Body of pancreas (tissue), 4 donors: ENCODE measurements at regions not wholly inside any gene's neighbourhood (a gene's known extent, or its start where the extent isn't known, plus 50 kb on each side); places are given as distances from the start of the nearest gene placed in this dataset.
"Not testable (repeated sequence)": the region's sequence is repeated elsewhere in the genome, so short reads cannot be mapped to it uniquely, and the experiment has no call there.

Source experiments
- ATAC-seq: fragments of 150-250 bp; one replicate; pipeline ENCODE4 v1.9.1; 2016
- DNase-seq, 4 donors: peaks; one replicate each; pipeline ENCODE4 v3.0.0-alpha.2; 2019
- H3K27ac ChIP-seq, 4 donors: fragments of 200-600 bp; sonication (generic); 1 replicate in 3 of 4; 2 replicates in 1 of 4; pipeline versions ENCODE4 v1.5.1 to v1.6.1; 2016 to 2019; ENCODE audit warnings: mild to moderate bottlenecking in 1 of 4, mixed read lengths in 1 of 4, moderate library complexity in 1 of 4
- H3K27me3 ChIP-seq, 2 donors: fragments of 200-600 bp; sonication (generic); one replicate each; pipeline ENCODE4 v1.6.0; 2016; ENCODE audit warnings: mild to moderate bottlenecking in 1 of 2
- H3K36me3 ChIP-seq, 2 donors: fragments of 200-600 bp; sonication (generic); replicated peaks in 1 of 2; 2 replicates each; pipeline ENCODE4 v1.5.1; 2016; ENCODE audit warnings: low read depth in 2 of 2; ENCODE audit not compliant: insufficient read depth in 1 of 2
- H3K4me1 ChIP-seq: fragments of 200-600 bp; sonication (generic); one replicate; pipeline ENCODE4 v1.6.0; 2016
- H3K4me3 ChIP-seq, 2 donors: fragments of 200-600 bp; sonication (generic); 1 replicate in 1 of 2; 2 replicates in 1 of 2; pipeline ENCODE4 v1.5.1; 2016 to 2019
- H3K9me3 ChIP-seq, 3 donors: fragments of 200-600 bp; sonication (generic); 1 replicate in 2 of 3; 2 replicates in 1 of 3; pipeline ENCODE4 v1.5.1; 2016
- POLR2A ChIP-seq, 3 donors: fragments of 450-650 bp; IDR thresholded peaks; one replicate each; pipeline ENCODE4 v1.6.1; 2016; ENCODE audit warnings: antibody characterized with exemption in 3 of 3, mild to moderate bottlenecking in 2 of 3
- WGBS, 2 donors: methylation state at CpG; one replicate each; pipeline ENCODE4 v1.1.5; 2017; 5-methylcytosine and 5-hydroxymethylcytosine counted together
- intact Hi-C: fragments of 100-400 bp; cut with DNase I; formaldehyde crosslinking; loops from one replicate; pipeline ENCODE4 v1.15.1; 2023
- TF ChIP-seq, protein P1 (sequence below), 7 experiments: fragments of 450-650 bp in 4 of 7; fragments of 200-600 bp in 3 of 7; sonication (generic) in 3 of 7; IDR thresholded peaks; one replicate each; pipeline ENCODE4 v1.5.1; 2016 to 2019; ENCODE audit warnings: antibody characterized with exemption in 7 of 7

- intact Hi-C loops, result no loop called here
- TF ChIP-seq, protein P1, sequence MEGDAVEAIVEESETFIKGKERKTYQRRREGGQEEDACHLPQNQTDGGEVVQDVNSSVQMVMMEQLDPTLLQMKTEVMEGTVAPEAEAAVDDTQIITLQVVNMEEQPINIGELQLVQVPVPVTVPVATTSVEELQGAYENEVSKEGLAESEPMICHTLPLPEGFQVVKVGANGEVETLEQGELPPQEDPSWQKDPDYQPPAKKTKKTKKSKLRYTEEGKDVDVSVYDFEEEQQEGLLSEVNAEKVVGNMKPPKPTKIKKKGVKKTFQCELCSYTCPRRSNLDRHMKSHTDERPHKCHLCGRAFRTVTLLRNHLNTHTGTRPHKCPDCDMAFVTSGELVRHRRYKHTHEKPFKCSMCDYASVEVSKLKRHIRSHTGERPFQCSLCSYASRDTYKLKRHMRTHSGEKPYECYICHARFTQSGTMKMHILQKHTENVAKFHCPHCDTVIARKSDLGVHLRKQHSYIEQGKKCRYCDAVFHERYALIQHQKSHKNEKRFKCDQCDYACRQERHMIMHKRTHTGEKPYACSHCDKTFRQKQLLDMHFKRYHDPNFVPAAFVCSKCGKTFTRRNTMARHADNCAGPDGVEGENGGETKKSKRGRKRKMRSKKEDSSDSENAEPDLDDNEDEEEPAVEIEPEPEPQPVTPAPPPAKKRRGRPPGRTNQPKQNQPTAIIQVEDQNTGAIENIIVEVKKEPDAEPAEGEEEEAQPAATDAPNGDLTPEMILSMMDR (IDR thresholded peaks at IDR 0.05), result no peak
- no peak for TF ChIP-seq POLR2A (IDR thresholded peaks at IDR 0.05)
- WGBS, 2 donors, result 59 to 60% methylated on average over 2 of the region's 2 CpGs
- H3K36me3 ChIP-seq, result no peaks in the 10 kb centered on the region
- ATAC-seq (no peak), DNase-seq (no peak)
- no peaks in the 10 kb centered on the region for H3K4me1 ChIP-seq
- no peaks in the 10 kb centered on the region for H3K9me3 ChIP-seq
- no peaks in the 10 kb centered on the region for H3K27me3 ChIP-seq
- H3K4me3 ChIP-seq, result no peak overlapping the region
- H3K27ac ChIP-seq, result no peak overlapping the region
Observed at GRCh38 chr14:37745657-37746056, 150.2 kb downstream of the TTC6 start.

- Histone ChIP-seq H3K4me3 (no peak overlapping the region), H3K36me3 (no peaks in the 10 kb centered on the region), H3K9me3 (no peaks in the 10 kb centered on the region), H3K27ac (no peak overlapping the region), H3K27me3 (no peaks in the 10 kb centered on the region), H3K4me1 (no peaks in the 10 kb centered on the region)
- 64 to 88% methylated on average over 1 of the region's 1 CpG for WGBS, 2 donors
- TF ChIP-seq, protein P1 (IDR thresholded peaks at IDR 0.05), result no peak
- no peak for TF ChIP-seq POLR2A (IDR thresholded peaks at IDR 0.05)
- ATAC-seq, result no peak
- intact Hi-C loops, result no loop called here
- DNase-seq, result no peak
Observed at GRCh38 chr14:37746140-37746832, 150.9 kb downstream of the TTC6 start.

GRCh38 chr14:37753459-37753858, 158.0 kb downstream of the TTC6 start:
- no peaks in the 10 kb centered on the region for H3K36me3 ChIP-seq
- DNase-seq, result no peak
- intact Hi-C loops, result no loop called here
- no peaks in the 10 kb centered on the region for H3K9me3 ChIP-seq
- H3K4me1 ChIP-seq, result no peaks in the 10 kb centered on the region
- no peak overlapping the region for H3K4me3 ChIP-seq
- TF ChIP-seq, protein P1 (IDR thresholded peaks at IDR 0.05), result no peak
- ATAC-seq, result no peak
- WGBS, 2 donors, result 64 to 71% methylated on average over 5 of the region's 5 CpGs
- no peaks in the 10 kb centered on the region for H3K27me3 ChIP-seq
- no peak overlapping the region for H3K27ac ChIP-seq

GRCh38 chr14:37760275-37760674, 164.8 kb downstream of the TTC6 start:
- ATAC-seq, H3K4me1 ChIP-seq, intact Hi-C loops, H3K4me3 ChIP-seq, H3K27me3 ChIP-seq, H3K27ac ChIP-seq, H3K9me3 ChIP-seq, DNase-seq, H3K36me3 ChIP-seq: not testable (repeated sequence)
- 0 to 31% methylated on average over 2 of the region's 2 CpGs for whole genome bisulfite sequencing, 2 donors

DNA sequence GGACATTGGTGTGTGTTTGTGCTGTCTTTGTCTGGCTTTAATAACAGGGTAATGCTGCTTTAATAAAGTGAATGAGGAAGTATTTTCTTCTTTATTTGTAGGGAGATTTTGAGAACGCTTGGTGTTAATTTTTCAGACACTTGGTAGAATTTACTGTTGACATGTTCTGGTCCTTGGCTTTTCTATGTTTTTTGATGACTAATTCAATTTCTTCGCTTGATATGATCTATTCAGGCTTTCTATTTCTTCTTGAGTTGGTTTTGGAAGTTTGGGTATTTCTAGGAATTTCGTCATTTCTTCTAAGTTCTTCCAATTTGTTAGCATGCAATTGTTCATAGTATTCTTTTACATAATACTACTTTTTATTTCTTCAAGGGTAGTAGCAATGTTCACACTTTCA, 167.8 kb downstream of the TTC6 start:
- Histone ChIP-seq H3K9me3 (peaks cover 0 to 10% (median 0%) of the 10 kb centered on the region in 3 donors), H3K4me1 (no peaks in the 10 kb centered on the region), H3K4me3 (no peak overlapping the region), H3K27ac (no peak overlapping the region), H3K27me3 (no peaks in the 10 kb centered on the region), H3K36me3 (no peaks in the 10 kb centered on the region)
- intact Hi-C loops, result no loop called here
- no peak for TF ChIP-seq POLR2A (IDR thresholded peaks at IDR 0.05)
- TF ChIP-seq, protein P1 (IDR thresholded peaks at IDR 0.05), result no peak
- ATAC-seq, result no peak
- 66 to 70% methylated on average over 3 of the region's 3 CpGs for WGBS, 2 donors
- no peak for DNase-seq

DNA sequence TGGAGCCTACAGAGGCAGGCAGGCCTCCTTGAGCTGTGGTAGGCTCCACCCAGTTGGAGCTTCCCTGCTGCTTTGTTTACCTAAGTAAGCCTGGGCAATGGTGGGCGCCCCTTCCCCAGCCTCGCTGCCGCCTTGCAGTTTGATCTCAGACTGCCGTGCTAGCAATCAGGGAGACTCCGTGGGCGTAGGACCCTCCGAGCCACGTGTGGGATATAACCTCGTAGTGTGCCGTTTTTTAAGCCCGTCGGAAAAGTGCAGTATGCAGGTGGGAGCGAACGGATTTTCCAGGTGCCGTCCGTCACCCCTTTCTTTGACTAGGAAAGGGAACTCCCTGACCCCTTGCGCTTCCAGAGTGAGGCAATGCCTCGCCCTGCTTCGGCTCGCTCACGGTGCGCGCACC, 176.9 kb downstream of the TTC6 start:
- ATAC-seq, H3K36me3 ChIP-seq, H3K9me3 ChIP-seq, DNase-seq, intact Hi-C loops, H3K4me1 ChIP-seq, H3K27ac ChIP-seq, H3K4me3 ChIP-seq, H3K27me3 ChIP-seq: not testable (repeated sequence)
- WGBS, 2 donors, result 83 to 84% methylated on average over 23 of the region's 23 CpGs
